GM21526 (cell line): ENCODE measurements at regions not wholly inside any gene's neighbourhood (a gene's known extent, or its start where the extent isn't known, plus 50 kb on each side); places are given as distances from the start of the nearest gene placed in this dataset.
"Not testable (repeated sequence)": the region's sequence is repeated elsewhere in the genome, so short reads cannot be mapped to it uniquely, and the experiment has no call there.

Experiments used
- ATAC-seq: cut with Tn5 transposase; IDR thresholded peaks from one replicate; pipeline ENCODE4 v1.9.1; 2021; ENCODE audit warnings: moderate library complexity; ENCODE audit not compliant: unreplicated experiment, low FRiP score

DNA sequence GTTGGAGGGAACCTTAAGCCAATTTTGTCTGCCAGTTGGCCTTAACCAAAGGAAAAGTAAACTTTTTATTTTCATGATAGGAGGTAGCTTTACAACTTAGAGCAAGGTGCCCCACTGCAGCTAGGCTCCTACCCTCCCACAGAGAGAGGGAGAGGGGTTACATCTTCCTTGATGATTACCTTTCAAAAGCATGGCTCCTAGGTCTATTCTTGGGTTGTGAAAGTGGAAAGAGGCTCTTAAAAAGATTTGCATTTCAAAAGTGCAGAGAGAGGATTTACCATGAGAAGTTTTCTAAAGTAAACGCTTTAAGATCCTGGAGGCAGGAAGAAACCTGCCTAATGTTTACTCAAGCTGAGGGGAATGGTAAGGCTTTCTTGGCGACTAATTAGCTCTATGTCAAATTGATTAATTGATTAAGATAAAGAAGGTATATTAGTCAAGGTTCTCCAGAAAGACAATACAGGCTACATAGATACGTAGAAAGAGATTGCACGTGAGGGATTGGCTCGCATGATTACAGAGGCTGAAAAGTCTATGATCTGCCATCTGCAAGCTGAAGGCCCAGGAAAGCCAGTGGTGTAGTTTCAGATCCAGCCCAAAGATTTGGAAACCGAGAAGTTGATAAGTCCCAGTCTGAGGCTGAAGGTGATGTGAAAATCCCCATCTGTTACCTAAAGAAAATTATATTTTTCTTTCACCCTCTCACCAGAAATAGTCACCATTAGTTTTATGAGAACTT is 333.8 kb upstream of the CTNND2 start:
- ATAC-seq = no peak

- no peak for ATAC-seq
Measured at GRCh38 chr5:12230659-12231058, 326.4 kb upstream of the CTNND2 start.

- no peak for ATAC-seq
Measured at GRCh38 chr5:12217039-12217438, 312.8 kb upstream of the CTNND2 start.

- ATAC-seq = no peak
Measured at GRCh38 chr5:12214267-12215015, 310.2 kb upstream of the CTNND2 start.

DNA sequence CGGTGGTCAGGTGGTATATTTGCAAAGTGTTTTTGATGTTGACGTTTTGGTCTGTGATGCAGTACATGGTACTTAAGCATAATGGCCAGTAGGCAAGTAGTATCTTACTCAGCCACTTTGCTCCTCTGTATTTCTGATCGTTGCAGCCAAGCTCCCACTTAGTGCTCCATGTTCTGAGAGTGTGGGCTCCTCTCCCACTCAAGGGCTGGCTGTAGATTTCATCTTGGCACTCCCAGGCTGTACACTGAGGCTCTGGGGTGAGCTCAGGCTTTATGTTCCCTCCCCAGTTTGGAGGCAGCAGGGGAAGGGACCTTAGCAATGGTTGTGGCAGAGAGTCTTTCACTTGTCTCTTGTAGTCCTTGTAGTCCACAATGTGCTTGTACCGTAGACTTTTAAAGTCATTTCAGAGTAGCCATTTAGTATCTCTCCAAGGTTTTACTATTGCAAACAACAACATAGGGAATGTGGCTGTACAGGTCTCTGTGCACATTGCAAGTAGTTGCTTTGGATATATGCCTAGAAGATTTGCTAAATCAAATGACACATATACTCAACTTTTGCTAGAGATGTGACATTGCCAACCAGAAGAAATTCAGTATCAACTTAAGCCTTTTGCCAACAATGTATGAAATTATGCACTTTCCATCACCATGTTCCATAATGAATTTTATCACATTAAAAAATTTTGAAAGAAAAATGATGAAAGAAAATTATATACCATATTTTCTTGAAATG is 304.3 kb upstream of the CTNND2 start:
- no peak for ATAC-seq

DNA sequence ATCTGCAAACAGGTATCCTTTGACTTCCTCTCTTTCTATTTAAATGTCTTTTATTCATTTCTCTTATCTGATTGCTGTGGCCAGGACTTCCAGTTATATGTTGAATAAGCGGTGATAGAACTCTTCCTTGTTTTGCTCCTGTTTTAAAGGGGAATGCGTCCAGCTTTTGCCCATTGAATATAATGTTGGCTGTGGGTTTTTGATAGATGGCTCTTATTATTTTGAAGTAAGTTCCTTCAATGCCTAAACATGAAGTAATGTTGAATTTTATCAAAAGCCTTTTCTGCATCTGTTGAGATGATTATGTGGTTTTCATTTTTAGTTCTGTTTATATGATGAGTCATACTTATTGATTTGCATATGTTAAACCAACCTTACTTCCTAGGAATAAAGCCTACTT is 300.5 kb upstream of the CTNND2 start:
- ATAC-seq = no peak

DNA sequence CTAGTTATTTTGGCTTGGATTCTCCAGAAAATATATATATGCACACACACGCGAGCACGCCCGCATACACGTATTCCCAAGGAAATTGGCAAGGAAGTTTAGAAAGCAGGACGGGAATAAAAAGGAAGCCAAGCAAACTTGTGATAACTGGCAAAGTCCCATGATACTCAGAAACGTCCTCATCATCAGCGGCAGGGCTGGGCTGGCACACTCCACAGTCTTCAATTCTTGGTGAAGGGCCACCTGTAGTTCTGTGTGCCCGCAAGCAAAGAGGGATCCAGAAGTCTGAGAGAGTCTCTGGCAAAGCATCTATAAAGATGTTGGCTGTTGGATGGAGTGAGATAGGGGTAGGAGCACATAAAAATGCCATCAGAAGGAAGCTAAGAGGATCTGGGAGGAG is 289.3 kb upstream of the CTNND2 start:
- no peak for ATAC-seq

- ATAC-seq = no peak
Measured at GRCh38 chr5:12183003-12183402, 278.8 kb upstream of the CTNND2 start.

DNA sequence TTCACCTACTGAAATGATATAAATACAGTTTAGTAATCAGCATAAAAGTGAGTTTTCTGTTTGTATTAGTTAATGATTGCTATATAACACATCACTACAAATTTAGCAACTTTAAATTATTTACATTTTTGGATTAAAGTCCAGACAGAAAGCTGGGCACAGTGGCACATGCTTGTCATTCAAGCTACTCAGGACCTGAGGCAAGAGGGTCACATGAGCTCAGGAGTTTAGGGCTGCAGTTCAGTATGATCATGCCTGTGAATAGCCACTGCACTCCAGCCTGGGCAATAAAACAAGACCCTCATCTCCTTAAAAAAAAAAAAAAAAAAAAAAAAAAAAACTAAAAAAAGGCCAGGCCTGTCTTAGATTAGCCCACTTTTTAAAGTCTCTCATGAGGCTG is 273.6 kb upstream of the CTNND2 start:
- ATAC-seq = no peak

DNA sequence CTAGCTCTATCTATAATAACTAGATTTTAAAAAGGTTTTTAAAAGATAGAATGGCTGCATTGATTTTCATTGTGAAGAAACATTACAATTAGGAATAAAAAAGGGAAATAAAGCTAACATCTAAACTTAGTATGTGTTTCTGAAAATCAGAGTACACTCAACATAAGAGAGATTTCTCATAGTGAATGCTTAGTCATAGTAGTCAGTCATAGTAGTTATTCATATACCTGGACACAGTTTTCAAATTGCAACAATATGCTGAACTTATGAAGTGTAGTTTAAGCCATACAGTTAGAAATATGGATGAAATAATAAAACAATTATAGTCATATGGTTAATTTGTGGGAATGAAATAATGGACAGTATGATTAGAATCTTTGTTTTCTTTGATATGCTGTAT is 273.0 kb upstream of the CTNND2 start:
- no peak for ATAC-seq

- ATAC-seq = no peak
Measured at GRCh38 chr5:12175914-12176585, 271.8 kb upstream of the CTNND2 start.

DNA sequence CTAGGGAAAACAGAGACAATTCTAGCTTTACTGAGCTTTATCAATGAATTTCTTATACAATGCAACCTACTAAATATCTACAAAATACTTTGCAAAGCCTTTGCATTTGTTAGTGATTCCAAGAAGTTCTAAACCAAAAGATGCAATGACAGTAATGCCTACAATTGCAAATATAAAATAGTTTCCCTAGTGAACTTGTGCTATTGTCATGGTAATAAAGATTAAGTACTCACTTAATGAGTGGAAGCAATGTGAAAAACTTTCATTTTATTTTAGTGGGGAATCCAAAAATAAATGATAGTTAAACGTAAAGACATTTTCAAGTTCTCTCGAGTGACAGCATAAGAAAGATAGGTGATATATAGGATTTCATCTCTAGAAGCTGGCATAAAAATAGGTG is 270.5 kb upstream of the CTNND2 start:
- no peak for ATAC-seq

- ATAC-seq = no peak
Measured at GRCh38 chr5:12169536-12169935, 265.3 kb upstream of the CTNND2 start.

DNA sequence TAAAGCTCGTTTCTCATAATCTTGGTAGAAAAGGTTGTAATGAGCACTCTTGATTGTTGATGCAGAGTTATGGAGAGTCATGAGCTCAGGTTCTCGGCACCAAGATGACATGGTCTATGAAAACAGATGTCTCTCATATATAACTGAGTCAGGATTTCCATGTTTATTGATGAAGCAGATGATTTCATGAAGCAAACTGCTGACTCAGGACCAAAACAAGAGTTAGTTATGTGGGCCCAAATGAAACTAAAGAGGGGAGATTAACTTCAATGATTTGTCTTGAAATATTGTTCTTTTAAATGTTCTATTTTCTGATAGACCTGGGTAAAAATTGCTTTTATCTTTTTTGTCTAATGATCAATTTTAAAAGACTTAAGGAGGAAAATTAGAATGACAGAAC is 258.6 kb upstream of the CTNND2 start:
- no peak for ATAC-seq

DNA sequence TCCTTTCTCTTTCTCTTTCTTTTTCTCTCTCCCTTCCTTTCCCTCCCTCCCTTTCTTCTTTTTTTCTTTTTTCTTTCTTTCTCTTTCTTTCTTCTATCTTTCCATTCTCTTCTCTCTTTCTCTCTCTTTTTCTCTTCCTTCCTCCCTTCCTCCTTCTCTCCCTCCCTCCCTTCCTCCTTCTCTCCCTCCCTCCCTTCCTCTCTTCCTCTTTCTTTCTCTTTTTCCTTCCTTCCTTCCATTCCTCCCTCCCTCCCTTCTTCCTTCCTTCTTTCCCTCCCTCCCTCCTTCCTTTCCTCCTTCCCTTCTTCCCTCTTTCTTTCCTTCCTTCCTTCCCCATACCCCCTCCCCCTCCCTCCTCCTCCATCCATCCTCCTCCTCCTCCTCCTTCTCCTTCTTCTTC is 243.3 kb upstream of the CTNND2 start:
- no peak for ATAC-seq

DNA sequence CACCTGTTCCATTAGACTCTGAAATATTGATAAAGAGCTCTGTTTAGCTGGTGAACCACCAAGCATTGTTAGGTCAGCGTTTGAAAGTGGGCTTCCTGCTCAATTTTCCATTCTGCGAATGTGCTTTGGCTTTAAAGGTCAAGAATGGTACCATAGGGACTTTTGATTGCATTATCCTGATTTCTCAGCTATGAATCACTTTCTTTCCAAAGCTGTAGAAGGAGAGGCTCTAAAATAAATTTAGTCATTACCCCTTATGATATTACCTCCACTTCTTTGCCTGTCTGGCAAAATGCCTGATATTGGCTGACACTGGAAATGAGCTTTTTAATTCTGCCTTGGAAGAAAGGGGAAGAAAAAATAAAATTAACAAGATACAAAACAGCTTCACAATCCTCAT is 237.2 kb upstream of the CTNND2 start:
- ATAC-seq = no peak

GRCh38 chr5:12133520-12133919 is 229.3 kb upstream of the CTNND2 start:
- no peak for ATAC-seq

- not testable (repeated sequence) for ATAC-seq
Measured at GRCh38 chr5:12131020-12131419, 226.8 kb upstream of the CTNND2 start.

GRCh38 chr5:12125895-12126294 is 221.6 kb upstream of the CTNND2 start:
- ATAC-seq = no peak

- ATAC-seq = no peak
Measured at GRCh38 chr5:12119657-12120056, 215.4 kb upstream of the CTNND2 start.

GRCh38 chr5:12114075-12114474 is 209.8 kb upstream of the CTNND2 start:
- ATAC-seq = no peak
